DND-41 (cell line): ENCODE measurements at regions not wholly inside any gene's neighbourhood (a gene's known extent, or its start where the extent isn't known, plus 50 kb on each side); places are given as distances from the start of the nearest gene placed in this dataset.

Experiments
- CTCF ChIP-seq: IDR thresholded peaks from 2 replicates; pipeline ENCODE4 v1.5.1; 2012; ENCODE audit warnings: borderline replicate concordance, low read length, moderate library complexity, mild to moderate bottlenecking; ENCODE audit not compliant: poor library complexity, severe bottlenecking; ENCODE audit errors: extremely low read depth
- EZH2 ChIP-seq: IDR thresholded peaks from 3 replicates; pipeline ENCODE4 v1.6.1; 2012; ENCODE audit warnings: borderline replicate concordance, low read depth, mild to moderate bottlenecking, moderate library complexity, low read length, inconsistent platforms; ENCODE audit not compliant: severe bottlenecking

GRCh38 chr17:59510611-59511010 is 54.8 kb upstream of the DHX40 start:
- no peak for TF ChIP-seq CTCF
- TF ChIP-seq EZH2 = no peak
